HG03520 (cell line): ENCODE measurements at regions not wholly inside any gene's neighbourhood (a gene's known extent, or its start where the extent isn't known, plus 50 kb on each side); places are given as distances from the start of the nearest gene placed in this dataset.

Source experiments
- ATAC-seq: cut with Tn5 transposase; IDR thresholded peaks from one replicate; pipeline ENCODE4 v1.9.1; 2021; ENCODE audit warnings: mild to moderate bottlenecking, moderate library complexity; ENCODE audit not compliant: unreplicated experiment

GRCh38 chr9:103755441-103755840 is 338.7 kb upstream of the SMC2 start:
- no peak for ATAC-seq

GRCh38 chr9:103755986-103756385 is 338.1 kb upstream of the SMC2 start:
- ATAC-seq, result no peak

GRCh38 chr9:103757062-103757461 is 337.0 kb upstream of the SMC2 start:
- no peak for ATAC-seq

GRCh38 chr9:103761466-103761865 is 332.6 kb upstream of the SMC2 start:
- no peak for ATAC-seq

GRCh38 chr9:103789686-103790085 is 304.4 kb upstream of the SMC2 start:
- ATAC-seq, result peak; percentile 92

- peak; percentile 100 for ATAC-seq
Observed at GRCh38 chr9:103798620-103799019, 295.5 kb upstream of the SMC2 start.

- no peak for ATAC-seq
Observed at GRCh38 chr9:103799959-103800358, 294.1 kb upstream of the SMC2 start.

GRCh38 chr9:103802068-103802467 is 292.0 kb upstream of the SMC2 start:
- ATAC-seq, result no peak

- ATAC-seq, result no peak
Observed at GRCh38 chr9:103803245-103803644, 290.9 kb upstream of the SMC2 start.

GRCh38 chr9:103804077-103804735 is 289.9 kb upstream of the SMC2 start:
- ATAC-seq, result no peak

- no peak for ATAC-seq
Observed at GRCh38 chr9:103809745-103810144, 284.4 kb upstream of the SMC2 start.

- ATAC-seq, result no peak
Observed at GRCh38 chr9:103811462-103811861, 282.6 kb upstream of the SMC2 start.

GRCh38 chr9:103816146-103816545 is 278.0 kb upstream of the SMC2 start:
- ATAC-seq, result no peak

GRCh38 chr9:103819936-103820335 is 274.2 kb upstream of the SMC2 start:
- no peak for ATAC-seq

- ATAC-seq, result no peak
Observed at GRCh38 chr9:103821115-103821514, 273.0 kb upstream of the SMC2 start.

- no peak for ATAC-seq
Observed at GRCh38 chr9:103837940-103838339, 256.2 kb upstream of the SMC2 start.

- ATAC-seq, result no peak
Observed at GRCh38 chr9:103839197-103839596, 254.9 kb upstream of the SMC2 start.

GRCh38 chr9:103867886-103868285 is 226.2 kb upstream of the SMC2 start:
- ATAC-seq, result no peak

- ATAC-seq, result no peak
Observed at GRCh38 chr9:103872811-103873210, 221.3 kb upstream of the SMC2 start.

- no peak for ATAC-seq
Observed at GRCh38 chr9:103881419-103881818, 212.7 kb upstream of the SMC2 start.

- ATAC-seq, result no peak
Observed at GRCh38 chr9:103889989-103890388, 204.1 kb upstream of the SMC2 start.

- no peak for ATAC-seq
Observed at GRCh38 chr9:103894184-103894583, 199.9 kb upstream of the SMC2 start.

- ATAC-seq, result no peak
Observed at GRCh38 chr9:103898550-103898949, 195.6 kb upstream of the SMC2 start.
